ENCODE measurements at regions not wholly inside any gene's neighbourhood (a gene's known extent, or its start where the extent isn't known, plus 50 kb on each side); places are given as distances from the start of the nearest gene placed in this dataset.

GRCh38 chr13:91105270-91105669 lies 242.2 kb upstream of the MIR17HG start:
- TF ChIP-seq, protein P1, sequence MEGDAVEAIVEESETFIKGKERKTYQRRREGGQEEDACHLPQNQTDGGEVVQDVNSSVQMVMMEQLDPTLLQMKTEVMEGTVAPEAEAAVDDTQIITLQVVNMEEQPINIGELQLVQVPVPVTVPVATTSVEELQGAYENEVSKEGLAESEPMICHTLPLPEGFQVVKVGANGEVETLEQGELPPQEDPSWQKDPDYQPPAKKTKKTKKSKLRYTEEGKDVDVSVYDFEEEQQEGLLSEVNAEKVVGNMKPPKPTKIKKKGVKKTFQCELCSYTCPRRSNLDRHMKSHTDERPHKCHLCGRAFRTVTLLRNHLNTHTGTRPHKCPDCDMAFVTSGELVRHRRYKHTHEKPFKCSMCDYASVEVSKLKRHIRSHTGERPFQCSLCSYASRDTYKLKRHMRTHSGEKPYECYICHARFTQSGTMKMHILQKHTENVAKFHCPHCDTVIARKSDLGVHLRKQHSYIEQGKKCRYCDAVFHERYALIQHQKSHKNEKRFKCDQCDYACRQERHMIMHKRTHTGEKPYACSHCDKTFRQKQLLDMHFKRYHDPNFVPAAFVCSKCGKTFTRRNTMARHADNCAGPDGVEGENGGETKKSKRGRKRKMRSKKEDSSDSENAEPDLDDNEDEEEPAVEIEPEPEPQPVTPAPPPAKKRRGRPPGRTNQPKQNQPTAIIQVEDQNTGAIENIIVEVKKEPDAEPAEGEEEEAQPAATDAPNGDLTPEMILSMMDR (IDR thresholded peaks at IDR 0.05): no peak
- no peak for TF ChIP-seq POLR2A (IDR thresholded peaks at IDR 0.05)

Measured in vagina (tissue), 2 donors.